BLaER1 (cell line): ENCODE measurements at regions not wholly inside any gene's neighbourhood (a gene's known extent, or its start where the extent isn't known, plus 50 kb on each side); places are given as distances from the start of the nearest gene placed in this dataset.

Source experiments
- H3K27ac ChIP-seq: shearing (Covaris generic); formaldehyde crosslinking; 2 replicates; pipeline ENCODE4 v1.8.1; 2022
- H3K27me3 ChIP-seq: shearing (Covaris generic); formaldehyde crosslinking; 2 replicates; pipeline ENCODE4 v1.8.1; 2022
- H3K36me3 ChIP-seq: shearing (Covaris generic); formaldehyde crosslinking; 2 replicates; pipeline ENCODE4 v1.8.1; 2022
- H3K4me1 ChIP-seq: shearing (Covaris generic); formaldehyde crosslinking; 2 replicates; pipeline ENCODE4 v1.8.1; 2022
- H3K4me2 ChIP-seq: shearing (Covaris generic); formaldehyde crosslinking; 2 replicates; pipeline ENCODE4 v1.8.1; 2022
- H3K4me3 ChIP-seq: shearing (Covaris generic); formaldehyde crosslinking; 2 replicates; pipeline ENCODE4 v1.8.1; 2022
- H3K9ac ChIP-seq: shearing (Covaris generic); formaldehyde crosslinking; 2 replicates; pipeline ENCODE4 v1.8.1; 2022
- H3K9me3 ChIP-seq: shearing (Covaris generic); formaldehyde crosslinking; 2 replicates; pipeline ENCODE4 v1.8.1; 2022
- H4K20me1 ChIP-seq: shearing (Covaris generic); formaldehyde crosslinking; 2 replicates; pipeline ENCODE4 v1.8.1; 2022
- Cebpa-rat ChIP-seq: shearing (Covaris generic); IDR thresholded peaks from 2 replicates; pipeline ENCODE4 v1.8.1; 2022

DNA sequence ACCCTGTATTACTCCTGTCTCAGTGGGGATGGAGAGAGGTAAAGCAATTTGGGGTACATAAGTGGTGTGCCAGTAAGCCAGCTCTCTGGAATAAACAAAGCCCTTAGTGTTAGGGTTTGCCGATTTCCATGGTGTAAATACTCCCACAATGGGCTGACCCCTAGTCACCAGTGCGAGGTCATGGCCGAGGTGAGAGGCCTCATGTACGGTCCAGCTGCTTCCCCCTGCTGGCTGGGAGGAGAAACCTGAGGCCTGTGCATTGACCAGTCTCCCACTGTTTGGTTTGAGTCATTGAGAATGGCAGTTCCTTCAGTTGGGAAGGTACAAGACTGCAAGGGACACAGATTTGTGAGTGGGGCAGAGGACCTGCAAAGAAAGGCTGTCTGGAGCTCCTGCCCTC lies 382.0 kb downstream of the CDH26 start:
- no peak overlapping the region for H3K27ac ChIP-seq
- H3K9me3 ChIP-seq, result no peaks in the 10 kb centered on the region
- H3K4me1 ChIP-seq, result peaks cover 8% of the 10 kb centered on the region
- no peak overlapping the region for H3K9ac ChIP-seq
- no peaks in the 10 kb centered on the region for H3K27me3 ChIP-seq
- no peaks in the 10 kb centered on the region for H4K20me1 ChIP-seq
- H3K4me3 ChIP-seq, result no peak overlapping the region
- no peak for TF ChIP-seq Cebpa-rat
- no peak overlapping the region for H3K4me2 ChIP-seq
- H3K36me3 ChIP-seq, result no peaks in the 10 kb centered on the region

DNA sequence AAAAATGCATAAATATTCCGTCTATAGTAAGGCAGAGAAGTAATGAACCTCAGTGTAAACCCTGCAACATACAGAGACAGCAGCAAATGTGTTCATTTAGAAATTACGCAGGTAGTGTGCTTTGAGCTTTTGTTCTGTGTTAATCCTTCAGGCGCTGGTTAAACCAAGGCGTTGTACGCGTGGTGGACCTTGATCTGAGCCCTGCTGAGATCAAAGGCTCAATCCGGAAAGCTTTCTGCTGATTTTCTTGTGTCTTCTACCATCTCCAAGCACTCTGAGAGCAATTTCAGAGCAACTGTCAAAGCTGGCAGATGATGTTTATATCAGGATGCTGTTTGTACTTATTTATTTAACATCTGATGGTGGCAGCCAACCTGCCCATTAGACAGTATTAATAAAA lies 382.8 kb downstream of the CDH26 start:
- H3K4me3 ChIP-seq, result no peak overlapping the region
- H3K36me3 ChIP-seq, result no peaks in the 10 kb centered on the region
- no peak for TF ChIP-seq Cebpa-rat
- no peak overlapping the region for H3K9ac ChIP-seq
- no peaks in the 10 kb centered on the region for H3K9me3 ChIP-seq
- peaks cover 13% of the 10 kb centered on the region for H3K4me1 ChIP-seq
- H3K27me3 ChIP-seq, result no peaks in the 10 kb centered on the region
- H3K27ac ChIP-seq, result no peak overlapping the region
- no peaks in the 10 kb centered on the region for H4K20me1 ChIP-seq
- no peak overlapping the region for H3K4me2 ChIP-seq

DNA sequence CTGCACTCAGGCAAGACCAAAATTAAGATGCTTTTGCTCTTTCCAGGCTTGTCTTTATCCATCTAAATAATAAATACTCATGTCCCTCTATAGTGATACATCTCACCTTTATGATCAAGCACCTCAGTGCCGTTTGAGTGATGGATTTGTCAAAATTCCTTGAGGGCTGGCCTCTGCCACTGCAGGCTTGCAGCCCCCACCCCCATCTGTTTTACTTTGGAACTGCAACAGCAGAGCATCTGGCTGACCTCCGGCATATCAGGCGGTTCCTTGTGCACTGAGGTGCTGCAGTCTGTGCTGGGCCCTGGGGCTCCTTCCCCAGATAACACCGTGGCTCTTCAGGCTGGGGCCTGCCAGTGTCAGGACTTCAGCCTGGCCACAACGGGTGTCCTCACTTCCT lies 386.9 kb downstream of the CDH26 start:
- no peak for TF ChIP-seq Cebpa-rat
- Histone ChIP-seq H3K9me3 (no peaks in the 10 kb centered on the region), H4K20me1 (no peaks in the 10 kb centered on the region), H3K4me1 (peaks cover 13% of the 10 kb centered on the region), H3K27ac (no peak overlapping the region), H3K27me3 (no peaks in the 10 kb centered on the region), H3K4me2 (peak overlapping the region; percentile 56), H3K36me3 (no peaks in the 10 kb centered on the region), H3K9ac (no peak overlapping the region), H3K4me3 (no peak overlapping the region)

DNA sequence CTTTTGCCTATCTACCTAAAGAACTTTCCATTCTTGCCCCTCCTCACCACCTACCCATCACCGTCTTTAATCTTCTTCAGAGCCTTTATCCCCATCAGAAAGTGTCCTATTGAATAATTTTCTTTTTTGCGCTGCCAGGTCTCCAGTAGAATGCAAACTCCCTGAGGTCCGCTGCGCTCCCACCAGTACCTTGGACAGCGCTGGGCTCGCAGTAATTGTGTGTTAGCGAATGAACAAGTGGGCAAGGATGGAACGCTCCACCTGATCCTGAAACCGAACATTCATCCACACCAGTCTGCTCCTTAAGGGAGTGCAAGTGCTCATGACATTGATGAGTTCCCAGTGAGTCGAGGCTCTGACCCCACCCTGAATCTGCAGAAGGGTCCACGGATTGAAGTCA lies 391.2 kb downstream of the CDH26 start:
- Histone ChIP-seq H4K20me1 (no peaks in the 10 kb centered on the region), H3K4me3 (no peak overlapping the region), H3K27ac (no peak overlapping the region), H3K27me3 (no peaks in the 10 kb centered on the region), H3K9ac (no peak overlapping the region), H3K36me3 (no peaks in the 10 kb centered on the region), H3K9me3 (no peaks in the 10 kb centered on the region), H3K4me2 (no peak overlapping the region), H3K4me1 (peaks cover 17% of the 10 kb centered on the region)
- no peak for TF ChIP-seq Cebpa-rat

DNA sequence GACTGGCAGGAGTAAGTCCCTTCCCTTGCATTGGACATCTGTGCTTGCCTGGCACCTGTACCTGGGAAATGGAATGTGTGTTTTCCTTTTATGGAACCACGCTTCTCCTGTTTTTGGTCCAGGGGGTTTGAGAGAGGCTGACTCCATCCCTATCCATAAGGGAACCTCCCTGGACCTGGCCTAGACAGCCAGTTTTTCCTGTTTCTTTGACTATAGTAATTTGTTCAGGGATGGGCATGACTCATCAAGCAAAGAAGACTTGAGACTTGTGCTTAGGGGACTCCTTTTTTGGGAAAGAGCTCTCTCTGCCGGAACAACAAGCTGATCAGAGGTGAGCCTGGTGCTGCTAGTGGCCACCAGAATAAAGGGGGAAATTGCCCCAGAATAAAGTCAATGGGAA lies 393.8 kb downstream of the CDH26 start:
- no peak for TF ChIP-seq Cebpa-rat
- Histone ChIP-seq H3K4me2 (no peak overlapping the region), H3K27ac (no peak overlapping the region)

DNA sequence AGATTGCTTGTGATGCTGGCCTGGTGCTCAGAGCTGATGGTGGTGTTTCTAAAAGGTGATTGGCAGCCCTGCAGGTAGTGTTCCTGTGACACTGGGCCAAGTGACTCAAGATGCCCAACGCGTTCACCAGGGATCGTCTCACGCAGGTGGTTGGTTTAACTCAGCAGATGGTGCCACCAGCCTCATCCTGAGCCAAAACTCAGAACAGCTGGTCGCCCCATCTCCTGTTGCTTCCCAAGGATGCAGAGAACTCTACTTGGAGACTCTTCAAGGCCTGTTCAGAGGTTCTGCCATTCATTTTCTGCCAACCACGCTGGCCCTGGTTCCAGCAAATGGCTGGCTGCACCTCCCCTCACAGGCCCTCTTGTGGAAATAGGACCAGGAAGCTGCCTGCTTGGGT lies 394.4 kb downstream of the CDH26 start:
- no peaks in the 10 kb centered on the region for H4K20me1 ChIP-seq
- no peaks in the 10 kb centered on the region for H3K27me3 ChIP-seq
- no peak for TF ChIP-seq Cebpa-rat
- H3K4me2 ChIP-seq, result no peak overlapping the region
- no peak overlapping the region for H3K4me3 ChIP-seq
- no peaks in the 10 kb centered on the region for H3K9me3 ChIP-seq
- H3K27ac ChIP-seq, result no peak overlapping the region
- H3K9ac ChIP-seq, result no peak overlapping the region
- H3K36me3 ChIP-seq, result no peaks in the 10 kb centered on the region
- peaks cover 12% of the 10 kb centered on the region for H3K4me1 ChIP-seq

More for the DNA sequence above, 393.8 kb downstream of the CDH26 start:
- Histone ChIP-seq H3K4me3 (no peak overlapping the region), H3K27me3 (no peaks in the 10 kb centered on the region), H3K9ac (no peak overlapping the region), H3K36me3 (no peaks in the 10 kb centered on the region), H3K4me1 (peaks cover 12% of the 10 kb centered on the region), H3K9me3 (no peaks in the 10 kb centered on the region), H4K20me1 (no peaks in the 10 kb centered on the region)

DNA sequence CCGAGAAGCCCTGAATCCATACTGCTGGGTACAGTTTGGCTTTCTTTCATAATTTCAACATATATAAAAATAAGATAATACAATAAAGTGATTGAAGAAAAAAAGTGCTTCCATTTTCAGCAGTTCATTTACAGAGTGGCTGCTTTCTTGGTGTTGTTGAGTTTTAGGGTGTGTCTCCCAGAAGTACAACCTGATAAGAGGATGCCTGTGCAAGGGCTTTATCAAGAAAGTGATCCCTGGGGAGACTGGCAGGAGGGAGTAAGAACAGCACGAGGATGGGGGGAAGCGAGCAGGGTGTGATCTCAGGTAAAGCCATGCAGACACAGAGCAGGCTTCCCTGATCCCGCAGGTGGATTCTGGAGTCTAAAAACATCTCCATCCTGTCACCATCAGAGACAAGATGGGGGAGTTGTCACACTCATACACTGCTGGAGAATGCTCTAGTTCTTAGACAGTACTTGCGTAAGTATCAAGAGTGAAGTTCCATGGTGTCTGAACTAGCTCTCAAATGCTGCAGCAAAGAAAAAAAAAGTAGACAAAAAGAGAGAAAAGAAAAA lies 395.9 kb downstream of the CDH26 start:
- Histone ChIP-seq H3K4me2 (peak overlapping the region; percentile 26; the same call in 1 of the 2 replicates), H3K27me3 (no peaks in the 10 kb centered on the region), H3K27ac (no peak overlapping the region), H3K4me3 (no peak overlapping the region), H3K4me1 (peaks cover 12% of the 10 kb centered on the region), H4K20me1 (no peaks in the 10 kb centered on the region), H3K36me3 (no peaks in the 10 kb centered on the region), H3K9me3 (no peaks in the 10 kb centered on the region), H3K9ac (no peak overlapping the region)
- no peak for TF ChIP-seq Cebpa-rat

DNA sequence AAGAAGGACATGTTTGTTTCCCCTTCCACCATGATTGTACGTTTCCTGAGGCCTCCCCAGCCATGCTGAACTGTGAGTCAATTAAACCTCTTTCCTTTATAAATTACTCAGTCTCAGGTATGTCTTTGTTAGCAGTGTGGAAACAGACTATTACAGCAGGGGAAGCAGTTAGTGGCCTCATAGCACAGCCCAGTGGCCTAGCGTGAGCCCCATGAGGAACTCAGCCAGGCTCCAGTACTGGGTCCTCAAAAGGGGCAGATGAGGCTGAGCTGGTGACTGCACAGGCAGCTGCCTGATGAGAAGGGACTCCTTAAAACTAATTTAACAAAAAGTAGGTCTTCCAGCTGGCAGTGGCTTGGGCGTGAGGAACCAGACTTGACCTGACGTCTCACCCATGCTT lies 399.9 kb downstream of the CDH26 start:
- TF ChIP-seq Cebpa-rat, result no peak
- Histone ChIP-seq H3K4me3 (no peak overlapping the region), H3K27me3 (no peaks in the 10 kb centered on the region), H3K4me2 (no peak overlapping the region), H3K9me3 (no peaks in the 10 kb centered on the region), H3K4me1 (peaks cover 34% of the 10 kb centered on the region), H3K27ac (no peak overlapping the region), H3K9ac (no peak overlapping the region), H4K20me1 (no peaks in the 10 kb centered on the region), H3K36me3 (no peaks in the 10 kb centered on the region)

- Histone ChIP-seq H3K9ac (no peak overlapping the region), H3K4me3 (no peak overlapping the region), H3K4me1 (peaks cover 42% of the 10 kb centered on the region), H3K27me3 (no peaks in the 10 kb centered on the region), H3K9me3 (no peaks in the 10 kb centered on the region), H4K20me1 (no peaks in the 10 kb centered on the region), H3K27ac (no peak overlapping the region), H3K36me3 (no peaks in the 10 kb centered on the region), H3K4me2 (no peak overlapping the region)
- no peak for TF ChIP-seq Cebpa-rat
These were observed 400.8 kb downstream of the CDH26 start for GRCh38 chr20:60359010-60359409.

DNA sequence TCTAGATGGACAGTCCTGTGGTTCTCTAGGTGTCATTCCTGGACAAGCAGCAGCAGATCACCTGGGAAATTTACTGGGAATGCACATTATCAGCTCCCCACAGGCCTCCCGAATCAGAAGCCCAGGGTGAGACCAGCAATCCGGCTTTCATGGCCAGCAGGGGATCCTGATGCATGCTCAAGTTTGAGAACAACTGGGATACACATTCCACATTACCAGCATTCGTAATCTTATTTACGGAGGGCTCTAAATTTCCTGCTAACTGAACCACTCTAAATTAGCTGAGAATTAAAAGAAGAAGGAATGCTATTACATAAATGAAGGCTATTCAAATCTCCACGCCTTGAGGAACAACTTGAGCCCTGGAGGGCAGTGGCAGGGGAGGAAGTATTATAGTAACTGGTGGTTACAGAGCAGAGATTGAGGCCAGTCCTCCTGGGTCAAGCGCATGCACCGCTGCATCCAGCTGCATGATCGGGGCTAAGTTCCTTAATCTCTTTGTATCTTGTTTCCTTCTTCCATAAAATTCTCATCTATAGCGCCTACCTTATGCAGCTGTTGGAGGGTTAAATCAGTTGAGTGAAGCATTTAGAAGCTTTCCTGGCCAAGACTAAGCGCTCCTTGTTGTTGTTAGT lies 403.7 kb downstream of the CDH26 start:
- no peak for TF ChIP-seq Cebpa-rat
- H3K9me3 ChIP-seq, result no peaks in the 10 kb centered on the region
- H3K4me1 ChIP-seq, result peaks cover 48% of the 10 kb centered on the region
- peak overlapping the region; percentile 66 for H3K4me2 ChIP-seq
- H4K20me1 ChIP-seq, result no peaks in the 10 kb centered on the region
- H3K27me3 ChIP-seq, result no peaks in the 10 kb centered on the region
- no peak overlapping the region for H3K4me3 ChIP-seq
- no peak overlapping the region; the same call in 1 of the 2 replicates for H3K27ac ChIP-seq
- H3K9ac ChIP-seq, result no peak overlapping the region
- H3K36me3 ChIP-seq, result no peaks in the 10 kb centered on the region

GRCh38 chr20:60362531-60362930 lies 404.3 kb downstream of the CDH26 start:
- H3K27ac ChIP-seq, result 0 out of 2 replicates have a peak overlapping the region, but pooled peaks have one; percentile 1
- no peaks in the 10 kb centered on the region for H3K27me3 ChIP-seq
- no peak for TF ChIP-seq Cebpa-rat

More at GRCh38 chr20:60362531-60362930, 404.3 kb downstream of the CDH26 start:
- Histone ChIP-seq H4K20me1 (no peaks in the 10 kb centered on the region), H3K9me3 (no peaks in the 10 kb centered on the region), H3K9ac (no peak overlapping the region), H3K4me2 (peak overlapping the region; percentile 66), H3K4me1 (peaks cover 48% of the 10 kb centered on the region), H3K36me3 (no peaks in the 10 kb centered on the region), H3K4me3 (no peak overlapping the region)
